HCT116 (cell line): ENCODE measurements at regions not wholly inside any gene's neighbourhood (a gene's known extent, or its start where the extent isn't known, plus 50 kb on each side); places are given as distances from the start of the nearest gene placed in this dataset.

Experiments used
- POLR2A ChIP-seq: IDR thresholded peaks from 2 replicates; pipeline ENCODE4 v1.7.0; 2011; ENCODE audit warnings: borderline replicate concordance; ENCODE audit not compliant: insufficient read depth, insufficient read length; ENCODE audit errors: extremely low read depth
- POLR2AphosphoS5 ChIP-seq: IDR thresholded peaks from 2 replicates; pipeline ENCODE4 v1.6.1; 2011; ENCODE audit warnings: mild to moderate bottlenecking, low read depth, low read length, moderate library complexity
- SIN3A ChIP-seq: IDR thresholded peaks from 2 replicates; pipeline ENCODE4 v1.6.1; 2012; ENCODE audit warnings: low read depth
- YY1 ChIP-seq: IDR thresholded peaks from 2 replicates; pipeline ENCODE4 v1.6.1; 2011; ENCODE audit warnings: low read length, low read depth, moderate library complexity, mild to moderate bottlenecking; ENCODE audit not compliant: insufficient replicate concordance; ENCODE audit errors: extremely low read depth
- ZNF274 ChIP-seq: fragments of 200-500 bp; sonication (Bioruptor generic); IDR thresholded peaks from 2 replicates; pipeline ENCODE4 v1.6.1; 2014; ENCODE audit warnings: mild to moderate bottlenecking, low read depth, low read length, inconsistent platforms
- TF ChIP-seq, protein P1 (sequence below), 3 experiments: fragments of 200-600 bp in 1 of 3; sonication (generic) in 1 of 3; IDR thresholded peaks in 2 of 3; conservative IDR thresholded peaks in 1 of 3; 2 replicates each; pipeline ENCODE4 v1.5.1; 2012 to 2017; ENCODE audit warnings: low read depth in 2 of 3, low read length in 2 of 3, antibody characterized with exemption in 1 of 3, borderline replicate concordance in 1 of 3, control low read depth in 1 of 3, mild to moderate bottlenecking in 1 of 3, mixed read lengths in 1 of 3, mixed run types in 1 of 3, moderate library complexity in 1 of 3; ENCODE audit not compliant: insufficient read depth in 1 of 3

DNA sequence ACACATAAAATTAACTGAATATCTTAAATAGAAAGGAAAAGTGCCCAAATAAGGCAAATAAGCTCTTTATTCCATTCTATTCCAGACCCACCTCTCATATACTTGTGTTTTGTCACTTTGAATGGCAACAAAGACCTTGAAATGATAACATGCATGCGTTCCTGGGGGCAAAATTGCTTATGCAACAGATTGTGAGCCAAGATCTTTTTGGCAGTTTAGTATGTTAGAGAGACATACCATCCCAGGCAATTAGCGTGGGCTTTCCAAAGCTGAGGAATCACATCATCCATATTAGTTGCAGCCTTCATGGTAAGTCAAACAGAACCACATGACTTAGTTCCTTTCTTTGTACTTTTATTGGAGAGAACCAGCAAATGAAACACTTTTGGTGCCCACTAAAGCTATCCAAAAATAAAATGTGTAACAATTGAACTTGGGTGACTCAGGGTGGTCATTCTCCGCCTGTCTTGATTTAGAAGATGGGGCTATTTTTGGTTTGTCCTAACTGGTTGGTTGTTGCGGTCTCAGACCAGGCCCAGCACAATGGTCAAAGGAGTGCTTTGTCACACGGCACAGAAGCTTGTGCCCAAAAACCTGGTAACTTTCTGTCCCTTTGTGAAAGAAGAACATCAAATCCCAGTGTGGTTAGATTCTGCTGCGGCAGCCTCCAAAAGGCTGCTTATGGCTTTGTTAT is 68.7 kb upstream of the ATF3 start:
- TF ChIP-seq, protein P1, sequence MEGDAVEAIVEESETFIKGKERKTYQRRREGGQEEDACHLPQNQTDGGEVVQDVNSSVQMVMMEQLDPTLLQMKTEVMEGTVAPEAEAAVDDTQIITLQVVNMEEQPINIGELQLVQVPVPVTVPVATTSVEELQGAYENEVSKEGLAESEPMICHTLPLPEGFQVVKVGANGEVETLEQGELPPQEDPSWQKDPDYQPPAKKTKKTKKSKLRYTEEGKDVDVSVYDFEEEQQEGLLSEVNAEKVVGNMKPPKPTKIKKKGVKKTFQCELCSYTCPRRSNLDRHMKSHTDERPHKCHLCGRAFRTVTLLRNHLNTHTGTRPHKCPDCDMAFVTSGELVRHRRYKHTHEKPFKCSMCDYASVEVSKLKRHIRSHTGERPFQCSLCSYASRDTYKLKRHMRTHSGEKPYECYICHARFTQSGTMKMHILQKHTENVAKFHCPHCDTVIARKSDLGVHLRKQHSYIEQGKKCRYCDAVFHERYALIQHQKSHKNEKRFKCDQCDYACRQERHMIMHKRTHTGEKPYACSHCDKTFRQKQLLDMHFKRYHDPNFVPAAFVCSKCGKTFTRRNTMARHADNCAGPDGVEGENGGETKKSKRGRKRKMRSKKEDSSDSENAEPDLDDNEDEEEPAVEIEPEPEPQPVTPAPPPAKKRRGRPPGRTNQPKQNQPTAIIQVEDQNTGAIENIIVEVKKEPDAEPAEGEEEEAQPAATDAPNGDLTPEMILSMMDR (IDR thresholded peaks at IDR 0.05 in 2 of 3, conservative IDR thresholded peaks at IDR 0.05 in 1 of 3; ENCODE audit: borderline replicate concordance in 1 of 3, insufficient read depth in 1 of 3, low read depth in 2 of 3, low read length in 2 of 3): no peak
- no peak for TF ChIP-seq YY1
- no peak for TF ChIP-seq POLR2AphosphoS5
- TF ChIP-seq SIN3A: no peak
- TF ChIP-seq ZNF274: no peak
- no peak for TF ChIP-seq POLR2A
